A673 (cell line): ENCODE measurements at regions not wholly inside any gene's neighbourhood (a gene's known extent, or its start where the extent isn't known, plus 50 kb on each side); places are given as distances from the start of the nearest gene placed in this dataset.

Experiments
- CTCF ChIP-seq: fragments of 300-800, 200-600 bp; sonication (generic); conservative IDR thresholded peaks from 2 replicates; pipeline ENCODE4 v1.5.1; 2017; ENCODE audit warnings: low read depth, mild to moderate bottlenecking, antibody characterized with exemption, low read length, moderate library complexity, mixed read lengths
- EZH2 ChIP-seq: fragments of 200-600 bp; sonication (generic); IDR thresholded peaks from 2 replicates; pipeline ENCODE4 v1.6.1; 2017; ENCODE audit warnings: borderline replicate concordance, low read depth, mild to moderate bottlenecking, mixed read lengths, antibody characterized with exemption, low read length; ENCODE audit not compliant: poor library complexity, severe bottlenecking

DNA sequence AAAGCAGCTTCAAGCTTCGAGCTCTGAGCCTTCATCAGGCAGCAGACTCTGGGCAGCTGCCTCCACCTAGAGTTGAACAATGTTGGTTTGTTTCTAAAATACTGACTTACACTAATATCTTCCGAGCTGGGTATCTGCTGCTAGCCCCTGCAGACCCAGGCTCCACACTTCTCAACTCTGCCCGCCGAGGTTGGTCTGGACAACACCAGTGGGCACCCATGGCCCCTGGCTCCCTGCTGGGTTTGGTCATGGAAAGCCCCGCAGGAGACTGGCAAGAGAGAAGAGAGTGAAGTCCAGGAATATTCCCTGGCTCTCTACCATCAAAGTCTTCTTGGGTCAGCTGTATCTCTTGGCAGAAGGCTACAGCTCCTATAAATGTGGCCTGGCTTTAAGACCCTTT lies 214.2 kb upstream of the TMEM132C start:
- no peak for TF ChIP-seq EZH2
- TF ChIP-seq CTCF: no peak
